ENCODE measurements at regions not wholly inside any gene's neighbourhood (a gene's known extent, or its start where the extent isn't known, plus 50 kb on each side); places are given as distances from the start of the nearest gene placed in this dataset.

- Histone ChIP-seq H3K9ac (no peak overlapping the region), H3F3A (ENCODE audit: low read depth) (no peaks in the 10 kb centered on the region), H3K27me3 (no peaks in the 10 kb centered on the region), H3K4me1 (no peaks in the 10 kb centered on the region), H3K9me3 (ENCODE audit: low read depth) (no peaks in the 10 kb centered on the region), H3K4me2 (no peak overlapping the region), H3K4me3 (no peak overlapping the region), H3K36me3 (no peaks in the 10 kb centered on the region), H3K27ac (no peak overlapping the region), H3K79me2 (ENCODE audit: low read depth) (no peaks in the 10 kb centered on the region), H2AFZ (replicated peaks) (no peak overlapping the region), H4K20me1 (ENCODE audit: low read depth) (no peaks in the 10 kb centered on the region)
- no peak for TF ChIP-seq EZH2 (IDR thresholded peaks at IDR 0.05)
- TF ChIP-seq, protein P1, sequence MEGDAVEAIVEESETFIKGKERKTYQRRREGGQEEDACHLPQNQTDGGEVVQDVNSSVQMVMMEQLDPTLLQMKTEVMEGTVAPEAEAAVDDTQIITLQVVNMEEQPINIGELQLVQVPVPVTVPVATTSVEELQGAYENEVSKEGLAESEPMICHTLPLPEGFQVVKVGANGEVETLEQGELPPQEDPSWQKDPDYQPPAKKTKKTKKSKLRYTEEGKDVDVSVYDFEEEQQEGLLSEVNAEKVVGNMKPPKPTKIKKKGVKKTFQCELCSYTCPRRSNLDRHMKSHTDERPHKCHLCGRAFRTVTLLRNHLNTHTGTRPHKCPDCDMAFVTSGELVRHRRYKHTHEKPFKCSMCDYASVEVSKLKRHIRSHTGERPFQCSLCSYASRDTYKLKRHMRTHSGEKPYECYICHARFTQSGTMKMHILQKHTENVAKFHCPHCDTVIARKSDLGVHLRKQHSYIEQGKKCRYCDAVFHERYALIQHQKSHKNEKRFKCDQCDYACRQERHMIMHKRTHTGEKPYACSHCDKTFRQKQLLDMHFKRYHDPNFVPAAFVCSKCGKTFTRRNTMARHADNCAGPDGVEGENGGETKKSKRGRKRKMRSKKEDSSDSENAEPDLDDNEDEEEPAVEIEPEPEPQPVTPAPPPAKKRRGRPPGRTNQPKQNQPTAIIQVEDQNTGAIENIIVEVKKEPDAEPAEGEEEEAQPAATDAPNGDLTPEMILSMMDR (IDR thresholded peaks at IDR 0.05) = no peak
- no peak for TF ChIP-seq EZH2phosphoT487 (IDR thresholded peaks at IDR 0.05)
- no peak for DNase-seq (ENCODE audit: low spot score)
- no peaks in the 10 kb centered on the region for H3K27me3 Mint-ChIP-seq (ENCODE audit: insufficient read depth, low read depth)
- H3K4me3 Mint-ChIP-seq = no peak overlapping the region
- H3K4me1 Mint-ChIP-seq = peaks cover 8% of the 10 kb centered on the region
- H3K36me3 Mint-ChIP-seq = no peaks in the 10 kb centered on the region
- no peak overlapping the region for H3K27ac Mint-ChIP-seq
- H3K9me3 Mint-ChIP-seq = no peaks in the 10 kb centered on the region
Measured at GRCh38 chr12:102568276-102568675, 87.9 kb upstream of the IGF1 start.

GRCh38 chr12:102567031-102567985 is 86.9 kb upstream of the IGF1 start:
- Histone ChIP-seq H3K4me3 (no peak overlapping the region), H3F3A (ENCODE audit: low read depth) (no peaks in the 10 kb centered on the region), H3K79me2 (ENCODE audit: low read depth) (no peaks in the 10 kb centered on the region), H3K9ac (no peak overlapping the region), H2AFZ (replicated peaks) (no peak overlapping the region), H3K27ac (no peak overlapping the region), H3K36me3 (no peaks in the 10 kb centered on the region), H3K27me3 (no peaks in the 10 kb centered on the region), H3K9me3 (ENCODE audit: low read depth) (no peaks in the 10 kb centered on the region), H3K4me1 (no peaks in the 10 kb centered on the region), H4K20me1 (ENCODE audit: low read depth) (no peaks in the 10 kb centered on the region), H3K4me2 (no peak overlapping the region)
- no peak overlapping the region for H3K4me3 Mint-ChIP-seq
- peaks cover 8% of the 10 kb centered on the region for H3K4me1 Mint-ChIP-seq
- no peak for DNase-seq (ENCODE audit: low spot score)
- no peaks in the 10 kb centered on the region for H3K9me3 Mint-ChIP-seq
- TF ChIP-seq, protein P1 (IDR thresholded peaks at IDR 0.05) = no peak
- no peak for TF ChIP-seq EZH2 (IDR thresholded peaks at IDR 0.05)
- TF ChIP-seq EZH2phosphoT487 (IDR thresholded peaks at IDR 0.05) = no peak
- H3K27ac Mint-ChIP-seq = no peak overlapping the region
- H3K36me3 Mint-ChIP-seq = no peaks in the 10 kb centered on the region
- no peaks in the 10 kb centered on the region for H3K27me3 Mint-ChIP-seq (ENCODE audit: insufficient read depth, low read depth)

DNA sequence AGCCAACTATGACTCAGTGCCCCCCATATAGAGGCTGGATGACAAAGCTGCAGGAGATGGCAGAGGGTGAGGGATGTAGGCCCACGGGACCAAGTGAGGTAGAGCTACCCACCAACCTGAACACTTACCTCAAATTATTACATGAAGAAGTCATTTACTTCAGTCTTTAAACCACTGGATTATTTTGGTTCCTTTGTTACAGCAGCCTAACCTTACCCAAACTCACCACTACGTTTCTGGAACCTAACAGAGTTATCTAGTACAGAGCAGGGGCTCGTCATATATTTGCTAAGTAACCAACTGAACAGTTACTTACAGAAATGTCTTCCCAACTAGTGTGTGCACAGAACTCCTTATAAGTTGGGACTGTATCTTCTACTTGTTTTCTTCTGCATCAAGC is 85.2 kb upstream of the IGF1 start:
- Histone ChIP-seq H3K27me3 (no peaks in the 10 kb centered on the region), H3K9ac (no peak overlapping the region), H3K9me3 (ENCODE audit: low read depth) (no peaks in the 10 kb centered on the region), H3K79me2 (ENCODE audit: low read depth) (no peaks in the 10 kb centered on the region), H3K4me2 (no peak overlapping the region), H2AFZ (replicated peaks) (no peak overlapping the region), H4K20me1 (ENCODE audit: low read depth) (no peaks in the 10 kb centered on the region), H3K36me3 (no peaks in the 10 kb centered on the region), H3K27ac (no peak overlapping the region), H3F3A (ENCODE audit: low read depth) (no peaks in the 10 kb centered on the region), H3K4me1 (no peaks in the 10 kb centered on the region), H3K4me3 (no peak overlapping the region)
- TF ChIP-seq EZH2phosphoT487 (IDR thresholded peaks at IDR 0.05) = no peak
- no peak for TF ChIP-seq EZH2 (IDR thresholded peaks at IDR 0.05)
- Mint-ChIP-seq H3K4me3 (no peak overlapping the region), H3K27ac (no peak overlapping the region), H3K4me1 (peaks cover 8% of the 10 kb centered on the region), H3K27me3 (ENCODE audit: insufficient read depth, low read depth) (no peaks in the 10 kb centered on the region), H3K9me3 (no peaks in the 10 kb centered on the region), H3K36me3 (no peaks in the 10 kb centered on the region)
- DNase-seq (ENCODE audit: low spot score) = no peak

GRCh38 chr12:102564026-102564425 is 83.7 kb upstream of the IGF1 start:
- H3K27ac ChIP-seq = no peak overlapping the region
- H3K79me2 ChIP-seq (ENCODE audit: low read depth) = no peaks in the 10 kb centered on the region
- H3K9ac ChIP-seq = no peak overlapping the region
- no peak overlapping the region for H2AFZ ChIP-seq (replicated peaks)
- no peak overlapping the region for H3K27ac Mint-ChIP-seq
- no peak overlapping the region for H3K4me3 ChIP-seq
- TF ChIP-seq EZH2 (IDR thresholded peaks at IDR 0.05) (no peak), EZH2phosphoT487 (IDR thresholded peaks at IDR 0.05) (no peak)
- TF ChIP-seq, protein P1 (IDR thresholded peaks at IDR 0.05) = no peak
- no peaks in the 10 kb centered on the region for H3K36me3 Mint-ChIP-seq
- no peak overlapping the region for H3K4me3 Mint-ChIP-seq
- H4K20me1 ChIP-seq (ENCODE audit: low read depth) = no peaks in the 10 kb centered on the region
- no peaks in the 10 kb centered on the region for H3F3A ChIP-seq (ENCODE audit: low read depth)
- no peak for DNase-seq (ENCODE audit: low spot score)
- H3K4me1 ChIP-seq = no peaks in the 10 kb centered on the region
- H3K9me3 ChIP-seq (ENCODE audit: low read depth) = no peaks in the 10 kb centered on the region
- H3K27me3 ChIP-seq = no peaks in the 10 kb centered on the region
- H3K4me2 ChIP-seq = no peak overlapping the region
- H3K4me1 Mint-ChIP-seq = no peaks in the 10 kb centered on the region
- no peaks in the 10 kb centered on the region for H3K36me3 ChIP-seq
- no peaks in the 10 kb centered on the region for H3K9me3 Mint-ChIP-seq
- no peaks in the 10 kb centered on the region for H3K27me3 Mint-ChIP-seq (ENCODE audit: insufficient read depth, low read depth)

All from neural progenitor cell (in vitro differentiated cells).